GDM1 (cell line): ENCODE measurements at regions not wholly inside any gene's neighbourhood (a gene's known extent, or its start where the extent isn't known, plus 50 kb on each side); places are given as distances from the start of the nearest gene placed in this dataset.

Source experiments
- DNase-seq: peaks from one replicate; lab custom pipeline; 2025; lab: John Stamatoyannopoulos, UW

- no peak for DNase-seq
Observed at GRCh38 chr5:175243441-175243840, 200.5 kb downstream of the DRD1 start.

- no peak for DNase-seq
Observed at GRCh38 chr5:175242207-175242606, 201.8 kb downstream of the DRD1 start.

- no peak for DNase-seq
Observed at GRCh38 chr5:175238326-175238725, 205.7 kb downstream of the DRD1 start.

- no peak for DNase-seq
Observed at GRCh38 chr5:175236176-175236575, 207.8 kb downstream of the DRD1 start.

GRCh38 chr5:175235251-175235960 lies 208.6 kb downstream of the DRD1 start:
- no peak for DNase-seq

- no peak for DNase-seq
Observed at GRCh38 chr5:175230299-175230698, 213.7 kb downstream of the DRD1 start.

- DNase-seq = no peak
Observed at GRCh38 chr5:175226506-175226905, 217.5 kb downstream of the DRD1 start.

- no peak for DNase-seq
Observed at GRCh38 chr5:175223291-175223690, 220.7 kb downstream of the DRD1 start.

- no peak for DNase-seq
Observed at GRCh38 chr5:175222621-175223020, 221.4 kb downstream of the DRD1 start.

GRCh38 chr5:175220549-175220948 lies 223.4 kb downstream of the DRD1 start:
- DNase-seq = no peak

GRCh38 chr5:175219366-175219765 lies 224.6 kb downstream of the DRD1 start:
- no peak for DNase-seq

GRCh38 chr5:175216991-175217390 lies 227.0 kb downstream of the DRD1 start:
- no peak for DNase-seq

GRCh38 chr5:175215906-175216305 lies 228.1 kb downstream of the DRD1 start:
- no peak for DNase-seq

- no peak for DNase-seq
Observed at GRCh38 chr5:175214152-175214551, 229.8 kb downstream of the DRD1 start.

- DNase-seq = no peak
Observed at GRCh38 chr5:175211956-175212756, 231.8 kb downstream of the DRD1 start.

- DNase-seq = no peak
Observed at GRCh38 chr5:175207321-175208040, 236.5 kb downstream of the DRD1 start.

GRCh38 chr5:175206669-175207068 lies 237.3 kb downstream of the DRD1 start:
- DNase-seq = no peak

- DNase-seq = no peak
Observed at GRCh38 chr5:175202463-175203068, 241.4 kb downstream of the DRD1 start.

- DNase-seq = no peak
Observed at GRCh38 chr5:175201393-175201792, 242.6 kb downstream of the DRD1 start.

GRCh38 chr5:175195698-175196656 lies 248.0 kb downstream of the DRD1 start:
- DNase-seq = no peak

GRCh38 chr5:175181331-175181730 lies 262.7 kb downstream of the DRD1 start:
- no peak for DNase-seq
